ENCODE measurements at regions not wholly inside any gene's neighbourhood (a gene's known extent, or its start where the extent isn't known, plus 50 kb on each side); places are given as distances from the start of the nearest gene placed in this dataset.

DNA sequence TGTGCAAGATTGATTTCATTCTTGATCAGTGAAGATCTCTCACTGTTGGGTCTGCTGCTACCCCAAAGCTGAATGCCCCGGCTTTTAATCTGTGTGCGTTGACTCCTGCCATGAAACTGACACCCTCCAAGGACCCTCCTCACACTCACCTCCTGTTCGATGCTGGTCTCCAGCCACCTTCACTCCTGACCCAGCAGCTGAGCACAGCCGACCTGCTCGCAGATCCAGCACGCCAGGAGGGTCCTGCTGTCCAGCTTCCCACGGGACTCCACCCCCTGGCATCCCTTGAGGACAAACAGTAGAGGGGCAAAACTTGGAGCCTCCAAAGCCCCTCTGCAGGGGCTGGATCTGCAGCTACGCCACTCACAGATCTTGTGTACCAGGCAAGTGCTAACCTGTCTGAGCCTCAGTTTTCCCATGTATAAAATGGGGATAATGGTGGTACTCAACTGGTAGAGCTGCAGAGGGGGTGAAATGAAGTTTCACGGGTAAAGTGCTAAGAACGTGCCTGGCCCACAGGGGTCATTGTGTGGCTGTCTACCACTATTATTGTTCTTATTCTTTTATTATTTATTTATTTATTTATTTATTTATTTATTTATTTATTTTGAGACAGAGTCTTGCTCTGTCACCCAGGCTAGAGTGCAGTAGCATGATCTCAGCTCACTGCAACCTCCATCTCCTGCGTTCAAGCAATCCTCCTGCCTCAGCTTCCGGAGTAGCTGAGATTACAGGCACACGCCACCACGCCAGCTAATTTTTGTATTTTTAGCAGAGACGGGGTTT, 178.0 kb downstream of the PHETA1 start:
- H3K4me1 ChIP-seq (ENCODE audit: control insufficient read depth, insufficient read depth, low read length) = no peaks in the 10 kb centered on the region
- peaks cover 0 to 1% of the 10 kb centered on the region in 2 experiments; a peak in 2 of 4 replicates for H3K27me3 ChIP-seq (replicated peaks in 1 of 2; ENCODE audit: control insufficient read depth in 2 of 2, insufficient read depth in 2 of 2, low read length in 1 of 2)
- no peaks in the 10 kb centered on the region for H3K36me3 ChIP-seq (ENCODE audit: control insufficient read depth in 2 of 2, insufficient read depth in 2 of 2, low read length in 1 of 2)
- H3K4me2 ChIP-seq (ENCODE audit: control insufficient read depth, insufficient read depth) = no peak overlapping the region
- DNase-seq (ENCODE audit: low read depth, low spot score) (no peak), FAIRE-seq (no peak), ATAC-seq (no peak)
- SMC1A ChIA-PET (ENCODE audit: uncharacterized antibody, unreplicated experiment) = interaction anchor here (0.7 kb wide), 1 partner anchor 169 kb away, joined by 5 read pairs; no protein-coding TSS in a partner anchor
- intact Hi-C loops (cut with micrococcal nuclease; ENCODE audit: unreplicated experiment) (no loop called here), in situ Hi-C loops (cut with MboI) (no loop called here)
- no peak overlapping the region for H2AFZ ChIP-seq (ENCODE audit: control insufficient read depth, low read depth, low read length)
- H3K9ac ChIP-seq (ENCODE audit: control insufficient read depth, insufficient read depth, low read length) = no peak overlapping the region
- no TSS peak for BruUV-seq (replicated peaks)
- no peak overlapping the region for H3K4me3 ChIP-seq
- 39% methylated on average over 15 of the region's 15 CpGs for WGBS (ENCODE audit: insufficient coverage, insufficient replicate concordance, low lambda C conversion rate, missing lambda C conversion rate)
- H3K79me2 ChIP-seq (ENCODE audit: control insufficient read depth, insufficient read depth, low read length) = no peaks in the 10 kb centered on the region
- H4K20me1 ChIP-seq (ENCODE audit: control insufficient read depth, insufficient read depth) = no peaks in the 10 kb centered on the region
- no peaks in the 10 kb centered on the region for H3K9me3 ChIP-seq (replicated peaks; ENCODE audit: control insufficient read depth, insufficient read depth, low read length)
- TF ChIP-seq BMI1 (IDR thresholded peaks at IDR 0.05; ENCODE audit: borderline replicate concordance) (no peak), GABPA (IDR thresholded peaks at IDR 0.05; ENCODE audit: low read depth) (no peak), WRNIP1 (IDR thresholded peaks at IDR 0.05; ENCODE audit: borderline replicate concordance, low read depth, low read length) (no peak), KDM1A (IDR thresholded peaks at IDR 0.05; ENCODE audit: borderline replicate concordance) (no peak)
- RAD21 ChIA-PET (ENCODE audit: unreplicated experiment) = no interaction called here
- no peak overlapping the region for H3K27ac ChIP-seq (ENCODE audit: control insufficient read depth, insufficient read depth)
- CTCF ChIA-PET = interaction anchor here (0.6 kb wide), 1 partner anchor 27 kb away, joined by 3 read pairs; no protein-coding TSS in a partner anchor
- POLR2A ChIA-PET = no interaction called here

DNA sequence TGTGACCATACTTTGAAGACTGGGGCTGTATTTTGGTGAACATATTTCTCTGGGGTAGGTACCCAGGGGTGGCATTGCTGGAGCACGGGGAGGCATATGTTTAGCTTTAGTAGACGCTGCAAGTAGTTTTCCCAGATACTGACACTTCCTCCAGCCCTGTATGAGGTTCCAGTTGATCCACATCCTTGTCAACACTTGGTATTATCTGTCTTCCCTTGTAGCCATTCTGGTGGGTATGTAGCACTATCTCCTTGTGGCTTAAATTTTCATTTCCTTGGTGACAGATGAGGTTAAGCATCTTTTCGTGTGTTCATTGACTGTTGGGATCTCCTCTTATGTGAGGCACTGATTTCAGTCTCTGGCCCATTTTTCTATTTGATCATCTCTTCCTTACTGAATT, 179.1 kb downstream of the PHETA1 start:
- CTCF ChIA-PET = no interaction called here
- Histone ChIP-seq H3K4me2 (ENCODE audit: control insufficient read depth, insufficient read depth) (no peak overlapping the region), H3K27ac (ENCODE audit: control insufficient read depth, insufficient read depth) (no peak overlapping the region), H3K27me3 (replicated peaks in 1 of 2; ENCODE audit: control insufficient read depth in 2 of 2, insufficient read depth in 2 of 2, low read length in 1 of 2) (no peaks in the 10 kb centered on the region; a peak in 2 of 4 replicates), H4K20me1 (ENCODE audit: control insufficient read depth, insufficient read depth) (no peaks in the 10 kb centered on the region), H3K4me3 (no peak overlapping the region), H3K9me3 (replicated peaks; ENCODE audit: control insufficient read depth, insufficient read depth, low read length) (no peaks in the 10 kb centered on the region), H2AFZ (ENCODE audit: control insufficient read depth, low read depth, low read length) (no peak overlapping the region), H3K79me2 (ENCODE audit: control insufficient read depth, insufficient read depth, low read length) (no peaks in the 10 kb centered on the region), H3K4me1 (ENCODE audit: control insufficient read depth, insufficient read depth, low read length) (no peaks in the 10 kb centered on the region), H3K9ac (ENCODE audit: control insufficient read depth, insufficient read depth, low read length) (no peak overlapping the region), H3K36me3 (ENCODE audit: control insufficient read depth in 2 of 2, insufficient read depth in 2 of 2, low read length in 1 of 2) (no peaks in the 10 kb centered on the region)
- ATAC-seq (no peak), DNase-seq (ENCODE audit: low read depth, low spot score) (no peak), FAIRE-seq (no peak)
- WGBS (ENCODE audit: insufficient coverage, insufficient replicate concordance, low lambda C conversion rate, missing lambda C conversion rate) = 9% methylated on average over 3 of the region's 3 CpGs
- intact Hi-C loops (cut with micrococcal nuclease; ENCODE audit: unreplicated experiment) (no loop called here), in situ Hi-C loops (cut with MboI) (no loop called here)
- POLR2A ChIA-PET = no interaction called here
- SMC1A ChIA-PET (ENCODE audit: uncharacterized antibody, unreplicated experiment) = no interaction called here
- no TSS peak for BruUV-seq (replicated peaks)
- RAD21 ChIA-PET (ENCODE audit: unreplicated experiment) = interaction anchor here (0.6 kb wide), 1 partner anchor 85 kb away, joined by 3 read pairs; no protein-coding TSS in a partner anchor
- TF ChIP-seq, protein P1, sequence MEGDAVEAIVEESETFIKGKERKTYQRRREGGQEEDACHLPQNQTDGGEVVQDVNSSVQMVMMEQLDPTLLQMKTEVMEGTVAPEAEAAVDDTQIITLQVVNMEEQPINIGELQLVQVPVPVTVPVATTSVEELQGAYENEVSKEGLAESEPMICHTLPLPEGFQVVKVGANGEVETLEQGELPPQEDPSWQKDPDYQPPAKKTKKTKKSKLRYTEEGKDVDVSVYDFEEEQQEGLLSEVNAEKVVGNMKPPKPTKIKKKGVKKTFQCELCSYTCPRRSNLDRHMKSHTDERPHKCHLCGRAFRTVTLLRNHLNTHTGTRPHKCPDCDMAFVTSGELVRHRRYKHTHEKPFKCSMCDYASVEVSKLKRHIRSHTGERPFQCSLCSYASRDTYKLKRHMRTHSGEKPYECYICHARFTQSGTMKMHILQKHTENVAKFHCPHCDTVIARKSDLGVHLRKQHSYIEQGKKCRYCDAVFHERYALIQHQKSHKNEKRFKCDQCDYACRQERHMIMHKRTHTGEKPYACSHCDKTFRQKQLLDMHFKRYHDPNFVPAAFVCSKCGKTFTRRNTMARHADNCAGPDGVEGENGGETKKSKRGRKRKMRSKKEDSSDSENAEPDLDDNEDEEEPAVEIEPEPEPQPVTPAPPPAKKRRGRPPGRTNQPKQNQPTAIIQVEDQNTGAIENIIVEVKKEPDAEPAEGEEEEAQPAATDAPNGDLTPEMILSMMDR (IDR thresholded peaks at IDR 0.05 in 2 of 3, conservative IDR thresholded peaks at IDR 0.05 in 1 of 3; ENCODE audit: control insufficient read depth in 2 of 3, extremely low read depth in 1 of 3, insufficient read depth in 1 of 3, low read depth in 3 of 3, low read length in 3 of 3) = no peak
- TF ChIP-seq HDAC2 (IDR thresholded peaks at IDR 0.05) = no peak
- no peak for TF ChIP-seq KAT2A (conservative IDR thresholded peaks at IDR 0.05; ENCODE audit: control insufficient read depth, low read depth, low read length)
- no peak for TF ChIP-seq FOXM1 (IDR thresholded peaks at IDR 0.05; ENCODE audit: low read depth, low read length)
- TF ChIP-seq RUNX3 (IDR thresholded peaks at IDR 0.05; ENCODE audit: low read length) = no peak
- TF ChIP-seq KLF5 (IDR thresholded peaks at IDR 0.05; ENCODE audit: partially characterized antibody) = no peak
- no peak for TF ChIP-seq HCFC1 (IDR thresholded peaks at IDR 0.05; ENCODE audit: low read length)
- TF ChIP-seq, protein P2, sequence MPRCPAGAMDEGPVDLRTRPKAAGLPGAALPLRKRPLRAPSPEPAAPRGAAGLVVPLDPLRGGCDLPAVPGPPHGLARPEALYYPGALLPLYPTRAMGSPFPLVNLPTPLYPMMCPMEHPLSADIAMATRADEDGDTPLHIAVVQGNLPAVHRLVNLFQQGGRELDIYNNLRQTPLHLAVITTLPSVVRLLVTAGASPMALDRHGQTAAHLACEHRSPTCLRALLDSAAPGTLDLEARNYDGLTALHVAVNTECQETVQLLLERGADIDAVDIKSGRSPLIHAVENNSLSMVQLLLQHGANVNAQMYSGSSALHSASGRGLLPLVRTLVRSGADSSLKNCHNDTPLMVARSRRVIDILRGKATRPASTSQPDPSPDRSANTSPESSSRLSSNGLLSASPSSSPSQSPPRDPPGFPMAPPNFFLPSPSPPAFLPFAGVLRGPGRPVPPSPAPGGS (IDR thresholded peaks at IDR 0.05; ENCODE audit: borderline replicate concordance, insufficient read depth, low read depth, low read length, poor library complexity, severe bottlenecking) = no peak
